ENCODE measurements at regions not wholly inside any gene's neighbourhood (a gene's known extent, or its start where the extent isn't known, plus 50 kb on each side); places are given as distances from the start of the nearest gene placed in this dataset.
"Not testable (repeated sequence)": the region's sequence is repeated elsewhere in the genome, so short reads cannot be mapped to it uniquely, and the experiment has no call there.

DNA sequence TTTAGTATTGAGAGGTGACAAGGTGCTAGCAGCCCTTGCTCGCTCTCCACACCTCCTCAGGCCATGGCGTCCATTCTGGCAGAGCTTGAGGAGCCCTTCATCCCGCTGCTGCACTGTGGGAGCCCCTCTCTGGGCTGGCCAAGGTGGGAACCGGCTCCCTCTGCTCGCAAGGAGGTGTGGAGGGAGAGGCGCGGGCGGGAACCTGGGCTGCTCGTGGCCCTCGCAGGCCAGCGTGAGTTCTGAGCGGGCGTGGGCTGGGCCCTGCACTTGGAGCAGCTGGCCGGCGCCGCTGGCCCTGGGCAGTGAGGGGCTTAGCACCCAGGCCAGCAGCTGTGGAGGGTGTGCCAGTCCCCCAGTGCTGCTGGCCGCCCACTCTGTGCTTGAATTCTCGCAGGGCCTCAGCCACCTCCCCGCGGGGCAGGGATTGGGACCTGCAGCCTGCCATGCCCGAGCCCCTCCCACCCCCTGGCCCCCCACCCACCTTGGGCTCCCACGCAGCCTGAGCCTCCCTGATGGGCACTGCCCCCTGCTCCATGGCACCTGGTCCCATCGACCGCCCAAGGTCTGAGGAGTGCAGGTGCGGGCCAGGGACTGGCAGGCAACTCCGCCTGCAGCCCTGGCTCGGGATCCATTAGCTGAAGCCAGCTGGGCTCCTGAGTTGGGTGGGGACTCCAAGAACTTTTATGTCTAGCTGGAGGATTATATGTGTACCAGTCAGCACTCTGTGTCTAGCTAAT, 785.2 kb downstream of the DIPK2A start:
- no peak for DNase-seq (ENCODE audit: low spot score)

DNA sequence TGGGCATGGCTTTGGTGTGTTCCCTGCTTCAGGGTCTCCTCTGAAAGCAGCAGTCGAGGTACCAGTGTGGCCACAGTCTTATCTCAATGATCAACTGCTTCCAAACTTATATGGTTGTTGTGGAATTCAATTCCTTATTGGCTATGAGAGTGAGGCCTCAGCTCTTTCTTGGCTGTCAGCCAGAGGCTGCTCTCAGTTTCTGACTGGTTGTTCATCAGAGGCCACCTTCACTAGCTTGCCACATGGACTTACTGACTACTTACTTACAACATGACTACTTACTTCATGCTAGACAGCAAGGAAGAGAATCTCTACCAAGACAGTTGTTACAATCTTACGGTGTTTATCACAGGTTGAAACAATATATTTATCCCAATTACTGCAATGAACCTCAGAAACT, 789.2 kb downstream of the DIPK2A start:
- DNase-seq (ENCODE audit: low spot score): no peak

DNA sequence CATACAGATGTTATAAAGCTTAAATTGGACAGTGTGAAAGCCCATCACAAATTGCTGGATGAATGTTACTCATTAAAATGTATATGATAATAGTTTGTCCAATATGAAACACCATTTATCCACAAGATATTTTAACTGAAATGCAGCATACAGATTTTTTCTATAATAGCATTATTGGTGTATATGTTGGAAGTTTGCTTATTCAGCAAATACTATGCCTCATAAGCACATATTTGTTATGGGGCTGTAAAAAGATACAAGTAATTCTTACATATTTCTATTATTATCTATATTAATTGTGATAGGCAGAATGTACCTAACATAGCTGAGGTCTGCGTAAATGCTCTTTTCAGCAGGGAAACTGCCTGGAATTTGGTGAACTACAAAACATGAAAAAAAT, 790.5 kb downstream of the DIPK2A start:
- no peak for DNase-seq (ENCODE audit: low spot score)

DNA sequence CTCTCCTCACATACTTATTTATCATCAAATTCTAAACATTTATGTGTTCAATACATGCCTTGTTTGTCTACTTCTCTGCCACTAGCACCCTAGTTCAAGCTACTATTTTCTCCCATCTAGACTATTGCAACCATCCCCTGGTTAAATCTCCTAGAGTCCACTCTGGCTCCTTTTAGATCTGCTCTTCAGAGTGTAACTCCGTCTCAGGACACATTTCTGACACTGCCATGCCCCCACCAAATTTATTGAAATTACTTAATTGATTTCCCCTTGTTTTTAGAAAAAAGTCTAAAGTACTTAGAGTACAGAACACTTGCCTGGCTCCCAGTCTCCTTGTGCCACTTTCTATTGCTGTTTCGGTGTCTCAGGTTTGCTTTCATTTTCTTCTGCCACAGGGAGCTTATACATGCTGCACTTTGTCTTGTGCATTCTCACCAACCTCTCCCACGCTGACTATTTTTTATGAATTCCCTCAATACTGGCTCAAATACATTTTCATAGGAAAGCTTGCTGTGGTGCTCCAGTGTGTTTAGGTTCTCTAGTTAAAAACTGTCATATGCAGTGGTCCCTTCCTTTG, 792.3 kb downstream of the DIPK2A start:
- no peak for DNase-seq (ENCODE audit: low spot score)

DNA sequence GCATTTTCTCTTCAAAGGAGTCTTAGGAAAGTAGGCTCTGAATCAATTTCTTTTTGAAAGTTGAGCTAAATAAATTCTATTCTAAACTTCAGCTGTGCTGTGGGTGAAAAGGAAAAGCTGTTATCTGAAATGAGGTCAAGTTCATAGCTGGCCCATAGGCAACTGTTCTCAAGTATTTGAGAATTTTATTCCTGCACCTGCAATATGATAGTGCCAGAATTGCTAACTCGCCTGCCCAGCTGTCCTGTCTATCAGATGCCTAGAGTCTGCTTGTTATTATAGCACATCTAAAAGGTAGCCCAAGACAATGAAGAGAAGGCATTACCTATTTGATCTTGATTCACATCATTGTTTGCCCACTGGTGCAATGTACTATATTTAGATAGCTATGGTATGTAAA, 798.7 kb downstream of the DIPK2A start:
- DNase-seq (ENCODE audit: low spot score): no peak

DNA sequence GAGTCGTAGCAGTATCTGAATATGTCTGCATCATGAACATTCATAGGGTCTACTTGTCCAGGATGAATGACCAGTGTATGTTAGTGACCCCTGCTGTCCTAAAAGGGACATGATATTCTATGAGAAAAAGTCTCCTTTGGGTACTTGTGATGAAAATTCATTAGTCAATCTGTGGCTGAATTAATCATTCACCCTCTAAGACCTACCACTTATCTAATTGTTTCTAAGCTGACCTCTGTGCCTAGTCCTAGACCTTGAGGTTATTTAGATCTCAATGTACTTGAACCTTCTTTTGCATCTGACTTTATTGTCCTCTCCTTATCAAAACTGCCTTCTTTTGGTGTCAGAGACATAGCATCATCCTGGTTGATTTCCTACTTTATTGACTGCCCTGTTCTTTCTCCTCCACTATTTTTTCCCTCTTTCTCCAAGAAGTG, 799.3 kb downstream of the DIPK2A start:
- DNase-seq (ENCODE audit: low spot score): no peak

DNA sequence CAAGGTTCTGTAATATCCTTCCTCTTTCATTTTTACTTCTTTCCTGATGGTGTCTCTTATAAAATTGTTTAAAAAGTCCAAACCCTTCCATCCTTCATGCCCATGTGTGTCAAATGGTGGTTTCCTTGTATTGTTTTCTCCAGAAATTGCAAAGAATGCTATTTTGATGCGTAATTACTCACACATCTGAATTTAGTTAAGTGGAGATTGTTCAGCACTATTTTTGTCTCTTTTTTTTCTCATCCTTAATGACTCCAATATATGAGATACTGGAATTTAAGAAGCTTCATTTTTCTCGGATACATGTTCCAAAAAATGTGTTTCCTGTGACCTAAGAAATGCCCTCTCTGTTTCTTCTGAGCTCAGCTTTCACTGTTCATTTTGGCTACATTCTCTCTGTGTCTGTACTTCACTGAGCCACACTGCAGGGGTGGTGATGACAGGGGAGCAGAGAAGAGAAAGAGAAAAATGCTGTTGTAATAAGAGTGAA, 799.8 kb downstream of the DIPK2A start:
- DNase-seq (ENCODE audit: low spot score): no peak

DNA sequence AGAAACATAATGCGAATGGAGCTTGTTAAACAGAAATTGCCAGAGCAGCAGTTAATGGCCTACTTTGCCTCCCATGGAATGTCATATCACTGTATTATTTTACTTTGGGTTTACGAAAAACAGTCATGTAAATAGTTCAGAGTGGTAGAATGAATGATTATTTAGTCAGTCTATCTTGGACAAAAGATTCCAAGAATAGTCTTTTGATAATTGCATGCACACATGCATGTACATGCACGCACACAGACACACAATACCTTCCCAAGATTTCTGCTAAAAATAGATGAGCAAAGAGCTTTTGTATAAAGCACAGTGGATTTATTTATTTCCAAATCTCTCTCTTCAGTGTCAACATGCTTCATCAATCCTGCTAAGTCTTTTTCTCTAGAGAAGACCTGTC, 800.7 kb downstream of the DIPK2A start:
- DNase-seq (ENCODE audit: low spot score): no peak

DNA sequence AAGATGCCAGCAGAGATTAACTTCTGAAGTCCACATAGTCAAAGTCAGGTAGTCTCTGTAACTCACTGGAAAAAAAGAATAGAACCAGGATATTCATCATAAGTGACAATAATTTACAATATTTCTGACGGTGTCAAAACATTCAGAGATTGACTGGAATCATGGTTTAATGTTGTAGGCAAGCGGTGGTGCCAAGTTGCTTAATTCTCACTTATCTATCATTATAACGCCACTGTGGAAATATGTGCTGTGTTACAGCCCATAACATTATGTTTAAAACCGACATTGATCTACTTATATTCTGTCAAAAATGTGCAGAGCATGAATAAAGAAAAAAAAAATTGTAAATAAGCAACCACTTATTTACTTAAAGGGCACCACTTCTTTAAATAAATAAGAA, 801.7 kb downstream of the DIPK2A start:
- DNase-seq (ENCODE audit: low spot score): no peak

DNA sequence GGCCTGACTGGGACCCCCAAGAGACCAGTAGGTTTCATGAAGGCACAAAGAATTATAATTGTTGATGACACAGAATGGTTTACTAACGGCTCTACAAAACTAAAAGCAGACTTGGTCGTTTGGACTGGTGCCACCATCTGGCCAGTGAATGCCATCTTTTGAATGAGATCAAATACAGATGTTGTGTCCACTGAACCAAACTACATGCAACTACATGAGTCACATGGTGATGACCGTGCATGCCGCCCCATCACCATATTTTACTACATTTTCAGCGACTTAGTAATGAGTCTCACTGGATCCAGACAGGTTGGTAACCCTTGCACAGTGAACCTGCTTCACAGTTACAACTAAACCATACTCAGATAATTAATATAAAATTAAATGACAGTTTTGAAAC, 803.3 kb downstream of the DIPK2A start:
- DNase-seq (ENCODE audit: low spot score): no peak

DNA sequence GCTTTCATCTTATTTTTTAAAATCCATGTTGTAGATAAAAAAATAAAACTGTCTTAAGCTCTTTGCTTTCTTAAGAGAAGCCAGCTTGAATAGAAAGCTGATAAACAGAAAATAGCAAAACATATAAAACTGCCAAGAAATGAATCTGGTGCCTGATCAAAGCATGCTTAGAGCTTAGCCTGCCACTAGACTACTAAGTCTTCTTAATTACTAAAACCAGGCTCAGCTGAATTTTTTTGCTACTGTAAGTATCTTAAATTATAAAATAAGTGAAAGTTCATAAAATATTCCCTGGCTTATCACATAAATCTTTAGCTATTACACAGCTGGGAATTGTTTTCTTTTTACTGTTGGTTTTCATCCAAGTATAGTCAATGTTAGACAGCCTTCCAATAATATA, 803.9 kb downstream of the DIPK2A start:
- no peak for DNase-seq (ENCODE audit: low spot score)

DNA sequence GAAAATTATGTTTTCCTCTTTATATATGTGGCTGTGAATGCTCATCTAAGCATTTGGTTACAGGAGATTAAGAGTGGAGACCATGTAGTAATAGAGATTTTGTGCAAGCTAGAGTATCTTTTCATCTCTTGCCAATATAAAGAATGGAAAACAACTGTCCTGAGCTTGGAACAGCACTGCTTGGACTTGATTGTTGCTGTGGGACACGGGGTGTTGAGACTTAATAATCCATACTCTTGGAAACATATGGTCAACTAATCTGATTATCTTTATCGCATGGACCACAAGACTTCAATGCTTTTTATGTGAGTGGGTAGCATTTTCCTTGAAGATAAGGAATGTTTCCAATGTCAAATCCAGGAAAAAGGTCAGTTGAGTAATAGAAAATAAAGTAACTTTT, 806.3 kb downstream of the DIPK2A start:
- DNase-seq (ENCODE audit: low spot score): no peak

DNA sequence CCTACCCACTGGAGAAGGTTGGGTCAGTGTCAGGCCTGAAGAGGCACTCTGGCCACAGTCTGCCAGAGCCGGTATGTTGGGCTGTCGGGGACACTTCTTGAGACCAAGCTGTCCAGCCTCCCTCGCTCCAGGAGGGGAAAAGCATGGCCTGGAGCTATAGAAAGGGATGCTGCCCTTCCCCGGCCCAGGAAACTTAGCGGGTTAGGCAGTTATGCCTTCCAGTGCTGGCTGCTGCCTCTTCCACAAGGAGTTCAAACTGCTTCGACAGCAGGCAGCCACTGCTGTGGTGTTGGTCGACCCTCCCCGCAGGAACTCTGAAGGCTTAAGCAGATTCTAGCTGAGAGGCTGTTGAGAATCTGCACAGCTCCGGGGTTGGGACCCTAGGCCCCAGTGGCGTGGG, 819.4 kb downstream of the DIPK2A start:
- no peak for DNase-seq (ENCODE audit: low spot score)

DNA sequence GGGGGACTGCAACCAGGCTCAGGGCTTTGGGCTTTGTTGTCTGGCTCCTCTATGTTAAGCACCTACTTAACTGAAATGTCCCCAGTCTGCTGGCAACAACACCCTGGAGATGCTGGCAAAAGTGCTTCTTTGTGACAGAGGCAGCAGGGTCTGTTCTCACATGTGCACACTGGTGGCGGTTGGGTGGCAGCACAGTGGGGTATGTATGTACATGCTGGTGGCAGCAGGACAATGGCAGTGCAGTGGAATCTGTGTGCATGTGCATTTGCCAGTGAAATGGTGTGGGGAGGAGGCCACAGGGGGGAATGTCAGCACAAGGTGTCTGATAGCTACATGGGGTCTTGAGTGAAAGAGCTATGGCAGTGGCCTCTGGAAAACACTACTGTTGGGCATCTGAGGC, 830.3 kb downstream of the DIPK2A start:
- DNase-seq (ENCODE audit: low spot score): no peak

DNA sequence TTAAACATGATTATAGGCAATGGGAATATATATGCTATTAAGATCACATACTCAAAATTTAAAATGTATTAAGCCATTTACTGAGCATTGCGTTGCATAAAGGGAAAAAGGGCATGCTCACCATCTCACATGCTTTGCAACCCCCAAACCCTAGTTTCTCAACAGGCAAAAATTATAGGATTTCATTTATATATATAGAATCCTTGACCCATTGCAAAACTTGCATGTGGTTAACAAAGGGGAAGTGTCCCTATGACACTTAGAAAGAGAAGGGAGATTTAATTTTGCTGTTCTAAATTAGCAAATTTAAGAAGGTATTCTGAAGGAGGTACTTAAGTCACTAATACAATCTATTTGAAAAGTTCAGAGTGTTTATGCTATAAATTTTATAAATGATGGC, 837.8 kb downstream of the DIPK2A start:
- DNase-seq (ENCODE audit: low spot score): no peak

DNA sequence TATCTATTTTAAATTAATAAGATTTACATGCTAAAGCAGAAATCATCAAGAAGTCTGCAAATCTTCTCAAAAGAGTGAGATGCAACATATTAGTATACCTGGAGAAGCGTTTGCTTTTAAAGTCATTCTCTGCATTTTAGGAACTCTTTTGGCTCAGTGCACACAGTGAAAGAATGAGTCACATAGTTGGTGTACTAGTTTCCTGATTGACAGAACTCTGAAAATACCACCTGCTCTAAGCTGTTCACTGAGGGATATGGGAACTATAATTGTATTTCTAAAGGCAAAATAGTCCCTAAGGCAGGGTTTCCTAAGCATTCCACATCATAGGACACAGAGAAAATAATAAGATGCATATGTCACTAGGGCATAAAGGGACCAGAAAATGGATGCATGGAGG, 838.5 kb downstream of the DIPK2A start:
- no peak for DNase-seq (ENCODE audit: low spot score)

DNA sequence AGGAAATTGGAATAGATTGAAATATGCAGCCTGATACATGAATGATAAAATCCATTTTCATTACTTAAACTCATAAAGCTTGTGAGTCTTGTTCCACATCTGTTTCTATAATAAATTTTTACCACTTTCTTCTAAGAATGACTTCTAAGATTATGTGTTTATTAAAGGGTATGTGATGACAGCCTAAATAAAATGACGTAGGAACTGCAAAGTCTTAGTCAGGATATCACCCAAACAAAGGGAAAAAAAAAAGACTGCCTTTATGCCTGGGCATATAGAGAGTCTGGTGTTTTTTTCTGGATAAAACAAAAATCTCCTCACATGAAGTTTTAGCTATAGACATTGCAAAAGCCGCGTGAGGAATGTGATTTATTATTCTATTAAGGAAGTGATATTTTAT, 844.0 kb downstream of the DIPK2A start:
- no peak for DNase-seq (ENCODE audit: low spot score)

DNA sequence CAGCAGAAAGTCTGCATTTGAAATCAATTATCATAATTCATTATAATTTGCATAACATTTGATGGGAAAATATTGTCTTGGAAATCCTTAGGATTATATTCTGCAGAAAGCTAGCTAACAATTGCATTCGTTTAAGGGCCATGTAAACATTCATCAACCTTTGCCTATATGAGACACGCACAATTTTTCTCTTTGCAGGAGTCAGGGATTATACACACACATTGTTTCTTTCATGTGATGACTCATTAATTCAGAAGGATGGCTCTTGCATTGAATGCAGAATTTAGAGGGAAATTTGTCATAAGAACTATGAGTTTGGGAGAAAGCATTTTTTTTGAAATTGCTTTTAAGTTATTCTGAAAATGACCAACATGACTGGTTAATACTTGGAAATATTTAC, 844.7 kb downstream of the DIPK2A start:
- no peak for DNase-seq (ENCODE audit: low spot score)

DNA sequence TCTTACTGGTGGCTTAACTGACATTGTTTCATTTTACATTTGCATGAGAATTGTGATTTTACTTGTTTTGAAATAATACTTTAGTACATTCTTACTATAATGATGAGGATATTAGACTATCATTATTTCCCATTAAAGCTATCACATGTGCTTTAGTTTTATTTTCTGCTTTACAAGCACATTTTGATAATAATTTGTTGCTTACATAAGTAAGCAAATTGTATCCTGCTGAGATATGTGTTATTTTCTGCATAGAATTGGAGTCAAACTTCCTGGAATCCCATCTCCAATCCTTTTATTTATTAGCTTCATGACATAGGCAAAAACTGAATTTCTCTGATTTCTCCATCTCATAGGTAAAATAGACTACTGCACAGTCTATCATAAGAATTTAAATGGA, 847.4 kb downstream of the DIPK2A start:
- DNase-seq (ENCODE audit: low spot score): no peak

DNA sequence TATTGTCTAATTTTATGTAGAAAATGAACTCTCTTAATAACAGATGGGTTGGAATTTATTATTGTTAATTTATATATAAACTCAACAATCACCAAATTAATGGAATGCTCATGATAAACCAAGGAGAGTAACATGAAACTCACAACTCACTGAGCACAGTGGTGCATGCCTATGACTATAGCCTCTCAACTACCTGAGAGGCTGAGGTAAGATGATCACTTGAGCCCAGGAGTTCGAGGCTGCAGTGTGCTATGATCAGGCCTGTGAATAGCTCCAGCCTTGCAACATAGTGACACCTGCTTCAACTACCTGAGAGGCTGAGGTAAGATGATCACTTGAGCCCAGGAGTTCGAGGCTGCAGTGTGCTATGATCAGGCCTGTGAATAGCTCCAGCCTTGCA, 848.6 kb downstream of the DIPK2A start:
- not testable (repeated sequence) for DNase-seq (ENCODE audit: low spot score)

DNA sequence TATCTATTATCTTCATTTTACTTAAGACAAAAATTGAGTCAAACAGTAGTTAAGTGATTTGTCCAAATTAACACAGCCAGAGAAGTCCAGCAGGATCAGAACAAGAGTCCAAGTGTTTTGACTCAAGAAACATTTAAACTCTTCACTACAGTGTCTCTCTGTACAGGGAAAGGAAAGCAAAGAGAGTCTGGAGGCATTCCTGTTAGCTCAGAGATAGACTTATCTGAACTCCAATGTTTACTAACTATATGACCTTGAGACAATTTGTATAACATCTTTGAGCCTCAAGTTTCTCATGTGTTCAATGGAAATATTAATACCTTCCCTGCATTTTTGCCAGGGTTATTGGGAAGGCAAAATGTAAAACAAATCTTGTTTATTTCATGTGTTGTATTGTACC, 849.1 kb downstream of the DIPK2A start:
- no peak for DNase-seq (ENCODE audit: low spot score)

DNA sequence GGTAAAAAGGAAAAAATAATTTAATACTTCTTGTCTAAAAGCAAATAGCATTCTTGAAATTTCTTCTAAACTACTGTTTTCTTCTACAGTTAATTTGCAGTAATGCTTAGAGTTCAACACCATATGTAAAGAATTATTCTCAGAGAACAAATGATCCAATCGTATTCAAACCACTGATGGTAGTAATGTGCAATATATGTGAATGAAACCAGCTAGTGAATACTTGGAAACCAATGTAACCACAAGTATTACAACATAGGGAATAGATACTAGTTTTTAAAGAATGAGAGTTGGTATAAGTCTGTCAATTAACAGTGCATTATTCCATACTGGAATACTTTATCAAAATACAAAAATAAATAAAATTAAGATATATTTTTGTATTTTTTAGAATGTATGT, 850.0 kb downstream of the DIPK2A start:
- no peak for DNase-seq (ENCODE audit: low spot score)

DNA sequence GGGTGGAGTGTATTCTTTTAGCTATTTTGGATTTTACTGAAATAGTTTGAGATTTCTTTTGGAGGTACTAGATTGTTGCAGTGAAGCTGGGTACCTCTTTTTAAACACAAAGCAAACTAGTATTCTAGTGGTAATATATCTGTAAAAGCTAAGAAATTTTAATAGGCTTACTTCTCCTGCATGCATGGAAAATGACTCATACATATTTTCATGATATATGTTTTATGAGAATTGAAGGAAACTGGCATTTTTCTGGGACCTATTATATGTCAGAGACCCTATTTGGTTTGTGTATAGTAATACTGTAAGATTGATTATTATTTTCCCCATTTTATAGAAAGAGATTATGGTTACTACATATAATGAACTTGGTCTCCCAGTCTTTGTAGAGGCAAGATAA, 851.0 kb downstream of the DIPK2A start:
- DNase-seq (ENCODE audit: low spot score): no peak
